DND-41 (cell line): ENCODE measurements at regions not wholly inside any gene's neighbourhood (a gene's known extent, or its start where the extent isn't known, plus 50 kb on each side); places are given as distances from the start of the nearest gene placed in this dataset.

Source experiments
- EZH2 ChIP-seq: IDR thresholded peaks from 3 replicates; pipeline ENCODE4 v1.6.1; 2012; ENCODE audit warnings: borderline replicate concordance, low read depth, mild to moderate bottlenecking, moderate library complexity, low read length, inconsistent platforms; ENCODE audit not compliant: severe bottlenecking
- TF ChIP-seq, protein P1 (sequence below): IDR thresholded peaks from 2 replicates; pipeline ENCODE4 v1.5.1; 2012; ENCODE audit warnings: borderline replicate concordance, low read length, moderate library complexity, mild to moderate bottlenecking; ENCODE audit not compliant: poor library complexity, severe bottlenecking; ENCODE audit errors: extremely low read depth

DNA sequence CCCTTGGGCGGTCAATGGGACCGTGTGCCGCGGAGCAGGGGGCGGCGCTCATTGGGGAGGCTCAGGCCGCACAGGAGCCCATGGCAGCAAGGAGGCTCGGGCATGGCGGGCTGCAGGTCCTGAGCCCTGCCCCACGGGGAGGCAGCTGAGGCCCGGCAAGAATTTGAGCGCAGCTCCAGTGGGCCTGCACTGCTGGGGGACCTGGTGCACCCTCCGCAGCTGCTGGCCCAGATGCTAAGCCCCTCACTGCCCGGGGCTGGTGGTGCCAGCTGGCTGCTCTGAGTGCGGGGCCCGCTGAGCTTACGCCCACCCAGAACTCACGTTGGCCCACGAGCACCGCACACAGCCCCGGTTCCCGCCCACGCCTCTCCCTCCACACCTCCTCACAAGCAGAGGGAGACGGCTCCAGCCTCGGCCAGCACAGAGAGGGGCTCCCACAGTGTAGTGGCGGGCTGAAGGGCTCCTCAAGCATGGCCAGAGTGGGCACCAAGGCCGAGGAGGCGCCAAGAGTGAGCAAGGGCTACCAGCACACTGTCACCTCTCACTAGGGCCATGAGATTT is 141.1 kb upstream of the OR13F1 start:
- TF ChIP-seq, protein P1, sequence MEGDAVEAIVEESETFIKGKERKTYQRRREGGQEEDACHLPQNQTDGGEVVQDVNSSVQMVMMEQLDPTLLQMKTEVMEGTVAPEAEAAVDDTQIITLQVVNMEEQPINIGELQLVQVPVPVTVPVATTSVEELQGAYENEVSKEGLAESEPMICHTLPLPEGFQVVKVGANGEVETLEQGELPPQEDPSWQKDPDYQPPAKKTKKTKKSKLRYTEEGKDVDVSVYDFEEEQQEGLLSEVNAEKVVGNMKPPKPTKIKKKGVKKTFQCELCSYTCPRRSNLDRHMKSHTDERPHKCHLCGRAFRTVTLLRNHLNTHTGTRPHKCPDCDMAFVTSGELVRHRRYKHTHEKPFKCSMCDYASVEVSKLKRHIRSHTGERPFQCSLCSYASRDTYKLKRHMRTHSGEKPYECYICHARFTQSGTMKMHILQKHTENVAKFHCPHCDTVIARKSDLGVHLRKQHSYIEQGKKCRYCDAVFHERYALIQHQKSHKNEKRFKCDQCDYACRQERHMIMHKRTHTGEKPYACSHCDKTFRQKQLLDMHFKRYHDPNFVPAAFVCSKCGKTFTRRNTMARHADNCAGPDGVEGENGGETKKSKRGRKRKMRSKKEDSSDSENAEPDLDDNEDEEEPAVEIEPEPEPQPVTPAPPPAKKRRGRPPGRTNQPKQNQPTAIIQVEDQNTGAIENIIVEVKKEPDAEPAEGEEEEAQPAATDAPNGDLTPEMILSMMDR, result no peak
- no peak for TF ChIP-seq EZH2
